ENCODE measurements at regions not wholly inside any gene's neighbourhood (a gene's known extent, or its start where the extent isn't known, plus 50 kb on each side); places are given as distances from the start of the nearest gene placed in this dataset.

DNA sequence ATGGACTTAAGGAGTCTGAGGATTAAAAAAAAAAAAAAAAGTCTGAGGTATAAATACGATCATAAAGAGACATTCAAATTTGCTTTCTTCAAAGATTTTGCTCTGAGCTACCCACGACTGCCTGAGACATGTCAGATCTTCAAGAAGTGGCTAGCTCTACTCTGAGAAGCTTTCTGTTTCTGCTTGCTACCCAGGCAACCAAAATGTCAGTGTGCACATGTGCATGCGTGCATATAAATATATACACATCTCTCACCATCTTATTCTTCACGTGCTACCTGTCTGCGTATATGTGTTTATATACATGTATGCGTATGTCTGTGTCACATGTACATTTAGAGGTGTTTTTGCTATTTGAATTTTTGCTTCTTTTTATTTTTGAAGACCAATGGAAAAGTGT is 299.6 kb upstream of the STXBP5 start:
- TF ChIP-seq EZH2 (IDR thresholded peaks at IDR 0.05; ENCODE audit: low read depth) = no peak
- TF ChIP-seq CTCF (conservative IDR thresholded peaks at IDR 0.05) = no peak
